ENCODE measurements at regions not wholly inside any gene's neighbourhood (a gene's known extent, or its start where the extent isn't known, plus 50 kb on each side); places are given as distances from the start of the nearest gene placed in this dataset.

- TF ChIP-seq CTCF (IDR thresholded peaks at IDR 0.05) (no peak), POLR2A (IDR thresholded peaks at IDR 0.05) (no peak)
These were observed 188.3 kb downstream of the OGFRL1 start for GRCh38 chr6:71476872-71477271.

Data from esophagus squamous epithelium (tissue), 4 donors.